GM23338 (cell line): ENCODE measurements at regions not wholly inside any gene's neighbourhood (a gene's known extent, or its start where the extent isn't known, plus 50 kb on each side); places are given as distances from the start of the nearest gene placed in this dataset.

ENCODE experiments used
- ATAC-seq: fragments of 200-7000 bp; cut with Tn5 transposase; 3 replicates; pipeline ENCODE4 v1.9.1; 2020
- DNase-seq: peaks from one replicate; pipeline ENCODE4 v3.0.0-alpha.2; 2015; ENCODE audit warnings: low spot score
- H2AFZ ChIP-seq: fragments of 200-600 bp; sonication (generic); 2 replicates; pipeline ENCODE4 v1.8.0; 2016; ENCODE audit warnings: antibody characterized with exemption, mild to moderate bottlenecking, moderate library complexity
- H3F3A ChIP-seq: fragments of 200-600 bp; sonication (generic); replicated peaks from 2 replicates; pipeline ENCODE4 v1.8.0; 2017; ENCODE audit warnings: antibody characterized with exemption, mixed run types, low read depth
- H3K27ac ChIP-seq: fragments of 200-600 bp; sonication (generic); 2 replicates; pipeline ENCODE4 v1.6.1; 2016; ENCODE audit warnings: low read depth
- H3K27me3 ChIP-seq: fragments of 200-600 bp; sonication (generic); 2 replicates; pipeline ENCODE4 v1.8.0; 2016; ENCODE audit warnings: mild to moderate bottlenecking, mixed run types, moderate library complexity; ENCODE audit not compliant: insufficient read depth
- H3K36me3 ChIP-seq: fragments of 200-600 bp; sonication (generic); 2 replicates; pipeline ENCODE4 v1.8.0; 2016; ENCODE audit warnings: mild to moderate bottlenecking; ENCODE audit not compliant: insufficient read depth
- H3K4me1 ChIP-seq: fragments of 200-600 bp; sonication (generic); 2 replicates; pipeline ENCODE4 v1.8.0; 2016; ENCODE audit warnings: mild to moderate bottlenecking, moderate library complexity; ENCODE audit not compliant: insufficient read depth
- H3K4me2 ChIP-seq: fragments of 200-600 bp; sonication (generic); 2 replicates; pipeline ENCODE4 v1.7.1; 2017; ENCODE audit warnings: mixed run types
- H3K4me3 ChIP-seq: fragments of 200-600 bp; sonication (generic); 2 replicates; pipeline ENCODE4 v1.6.1; 2016; ENCODE audit warnings: mixed run types
- H3K79me2 ChIP-seq: fragments of 200-600 bp; sonication (generic); replicated peaks from 2 replicates; pipeline ENCODE4 v1.8.0; 2017; ENCODE audit warnings: mild to moderate bottlenecking; ENCODE audit not compliant: insufficient read depth
- H3K9me2 ChIP-seq: fragments of 200-600 bp; sonication (generic); 2 replicates; pipeline ENCODE4 v1.8.0; 2017; ENCODE audit not compliant: insufficient read depth
- H4K20me1 ChIP-seq: fragments of 200-600 bp; sonication (generic); replicated peaks from 2 replicates; pipeline ENCODE4 v1.8.0; 2017; ENCODE audit warnings: mild to moderate bottlenecking; ENCODE audit not compliant: insufficient read depth
- H3K27ac Mint-ChIP-seq: 2 replicates; pipeline ENCODE4 v1.8.0; 2020; ENCODE audit warnings: inconsistent platforms, mild to moderate bottlenecking, moderate library complexity, mixed read lengths
- H3K27me3 Mint-ChIP-seq: 3 replicates; pipeline ENCODE4 v1.8.0; 2022; ENCODE audit warnings: low read depth, mild to moderate bottlenecking, moderate library complexity, mixed read lengths, inconsistent platforms; ENCODE audit not compliant: insufficient read depth, poor library complexity
- H3K36me3 Mint-ChIP-seq: 3 replicates; pipeline ENCODE4 v1.8.0; 2021; ENCODE audit warnings: low read depth, mild to moderate bottlenecking, inconsistent platforms, moderate library complexity, mixed read lengths
- H3K4me1 Mint-ChIP-seq: 3 replicates; pipeline ENCODE4 v1.8.0; 2020; ENCODE audit warnings: mild to moderate bottlenecking, inconsistent platforms, mixed read lengths
- H3K4me3 Mint-ChIP-seq: 3 replicates; pipeline ENCODE4 v1.8.0; 2021; ENCODE audit warnings: moderate library complexity, mild to moderate bottlenecking, inconsistent platforms, mixed read lengths
- H3K9me3 Mint-ChIP-seq: 3 replicates; pipeline ENCODE4 v1.8.0; 2020; ENCODE audit warnings: moderate library complexity, mild to moderate bottlenecking, inconsistent platforms, mixed read lengths
- EZH2 ChIP-seq: fragments of 200-600 bp; sonication (generic); IDR thresholded peaks from one replicate; pipeline ENCODE4 v1.8.0; 2017; ENCODE audit warnings: antibody characterized with exemption, mild to moderate bottlenecking, low read depth; ENCODE audit not compliant: unreplicated experiment
- EZH2phosphoT487 ChIP-seq: fragments of 200-600 bp; sonication (generic); IDR thresholded peaks from one replicate; pipeline ENCODE4 v1.8.1; 2018; ENCODE audit warnings: antibody characterized with exemption; ENCODE audit not compliant: unreplicated experiment
- JUNB ChIP-seq: IDR thresholded peaks from one replicate; pipeline ENCODE4 v1.6.1; 2016; ENCODE audit warnings: antibody characterized with exemption; ENCODE audit not compliant: unreplicated experiment
- NANOG ChIP-seq: IDR thresholded peaks from 2 replicates; pipeline ENCODE4 v1.6.1; 2016; ENCODE audit warnings: antibody characterized with exemption, borderline replicate concordance
- POLR2AphosphoS5 ChIP-seq: IDR thresholded peaks from 2 replicates; pipeline ENCODE4 v1.6.1; 2016; ENCODE audit warnings: antibody characterized with exemption, low read depth
- STAT1 ChIP-seq: IDR thresholded peaks from one replicate; pipeline ENCODE4 v1.6.1; 2016; ENCODE audit warnings: antibody characterized with exemption; ENCODE audit not compliant: unreplicated experiment
- TF ChIP-seq, protein P1 (sequence below): fragments of 250-450 bp; sonication (Bioruptor Pico); IDR thresholded peaks from 2 replicates; pipeline ENCODE4 v1.5.0; 2020; ENCODE audit warnings: mild to moderate bottlenecking, moderate library complexity
- TF ChIP-seq, protein P2 (sequence below): IDR thresholded peaks from one replicate; pipeline ENCODE4 v1.6.1; 2018; ENCODE audit warnings: antibody characterized with exemption; ENCODE audit not compliant: unreplicated experiment
- TF ChIP-seq, protein P3 (sequence below), 2 experiments: fragments of 200-600 bp in 1 of 2; sonication (generic) in 1 of 2; conservative IDR thresholded peaks; 2 replicates each; pipeline versions ENCODE4 v1.5.1 to v1.6.1; 2016 to 2017; ENCODE audit warnings: antibody characterized with exemption in 2 of 2, low read depth in 2 of 2, mild to moderate bottlenecking in 2 of 2, moderate library complexity in 1 of 2
- TF ChIP-seq, protein P4 (sequence below): IDR thresholded peaks from 2 replicates; pipeline ENCODE4 v1.6.1; 2016; ENCODE audit warnings: antibody characterized with exemption

DNA sequence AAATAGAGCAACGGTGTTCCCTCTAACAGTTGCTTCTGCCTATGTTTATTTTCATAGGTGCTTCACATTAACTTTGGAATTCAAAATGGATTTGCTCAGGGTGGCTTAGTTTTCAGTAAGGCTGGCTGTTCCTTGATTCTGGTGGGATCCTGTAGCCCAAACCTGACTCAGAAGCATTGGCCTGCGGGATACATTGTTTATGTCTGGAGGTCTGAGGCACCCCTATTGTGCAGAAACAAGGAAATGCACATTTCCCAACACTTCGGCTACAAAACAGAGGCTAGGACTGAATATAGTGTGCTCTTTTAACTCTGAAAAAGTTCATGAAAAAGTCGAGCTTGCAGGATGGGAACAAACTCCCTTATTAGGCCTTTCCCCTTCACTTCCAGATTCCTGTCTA lies 133.8 kb upstream of the F3 start:
- Mint-ChIP-seq H3K4me3 (no peak overlapping the region), H3K27me3 (peaks cover 5% of the 10 kb centered on the region), H3K4me1 (peaks cover 13% of the 10 kb centered on the region), H3K9me3 (no peaks in the 10 kb centered on the region), H3K36me3 (peaks cover 3% of the 10 kb centered on the region; the same call in 1 of the 3 replicates), H3K27ac (no peak overlapping the region)
- H3K36me3 ChIP-seq: no peaks in the 10 kb centered on the region
- peaks cover 17% of the 10 kb centered on the region for H3K9me2 ChIP-seq
- H3K4me3 ChIP-seq: no peak overlapping the region
- H3F3A ChIP-seq: no peaks in the 10 kb centered on the region
- ATAC-seq (no peak), DNase-seq (no peak)
- TF ChIP-seq NANOG: no peak
- H3K27ac ChIP-seq: no peak overlapping the region
- no peaks in the 10 kb centered on the region for H3K79me2 ChIP-seq
- H3K4me2 ChIP-seq: no peak overlapping the region
- H4K20me1 ChIP-seq: no peaks in the 10 kb centered on the region
- no peak overlapping the region for H2AFZ ChIP-seq
- no peaks in the 10 kb centered on the region for H3K27me3 ChIP-seq
- peaks cover 10% of the 10 kb centered on the region; the same call in 1 of the 2 replicates for H3K4me1 ChIP-seq

DNA sequence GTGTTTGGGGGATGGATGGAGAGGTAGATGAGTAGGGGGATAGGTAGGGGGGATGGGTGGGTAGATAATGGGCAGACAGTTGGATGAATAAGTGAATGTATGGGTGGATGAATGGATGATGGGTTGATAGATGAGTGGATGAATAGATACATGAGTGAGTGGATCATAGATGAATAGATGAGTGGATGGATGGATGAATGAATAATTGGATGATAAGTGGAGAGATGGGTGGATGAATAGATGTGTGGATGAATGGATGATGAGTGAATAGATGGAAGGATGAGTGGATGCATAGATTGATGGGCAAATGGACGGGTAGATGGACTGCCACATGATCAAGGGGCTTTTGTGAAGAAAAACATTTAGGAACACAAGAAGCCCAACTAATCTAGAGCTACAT lies 133.3 kb upstream of the F3 start:
- no peaks in the 10 kb centered on the region for H3K9me3 Mint-ChIP-seq
- no peak overlapping the region for H3K4me3 Mint-ChIP-seq
- H3K27ac ChIP-seq: no peak overlapping the region
- no peak for TF ChIP-seq EZH2phosphoT487
- TF ChIP-seq, protein P1, sequence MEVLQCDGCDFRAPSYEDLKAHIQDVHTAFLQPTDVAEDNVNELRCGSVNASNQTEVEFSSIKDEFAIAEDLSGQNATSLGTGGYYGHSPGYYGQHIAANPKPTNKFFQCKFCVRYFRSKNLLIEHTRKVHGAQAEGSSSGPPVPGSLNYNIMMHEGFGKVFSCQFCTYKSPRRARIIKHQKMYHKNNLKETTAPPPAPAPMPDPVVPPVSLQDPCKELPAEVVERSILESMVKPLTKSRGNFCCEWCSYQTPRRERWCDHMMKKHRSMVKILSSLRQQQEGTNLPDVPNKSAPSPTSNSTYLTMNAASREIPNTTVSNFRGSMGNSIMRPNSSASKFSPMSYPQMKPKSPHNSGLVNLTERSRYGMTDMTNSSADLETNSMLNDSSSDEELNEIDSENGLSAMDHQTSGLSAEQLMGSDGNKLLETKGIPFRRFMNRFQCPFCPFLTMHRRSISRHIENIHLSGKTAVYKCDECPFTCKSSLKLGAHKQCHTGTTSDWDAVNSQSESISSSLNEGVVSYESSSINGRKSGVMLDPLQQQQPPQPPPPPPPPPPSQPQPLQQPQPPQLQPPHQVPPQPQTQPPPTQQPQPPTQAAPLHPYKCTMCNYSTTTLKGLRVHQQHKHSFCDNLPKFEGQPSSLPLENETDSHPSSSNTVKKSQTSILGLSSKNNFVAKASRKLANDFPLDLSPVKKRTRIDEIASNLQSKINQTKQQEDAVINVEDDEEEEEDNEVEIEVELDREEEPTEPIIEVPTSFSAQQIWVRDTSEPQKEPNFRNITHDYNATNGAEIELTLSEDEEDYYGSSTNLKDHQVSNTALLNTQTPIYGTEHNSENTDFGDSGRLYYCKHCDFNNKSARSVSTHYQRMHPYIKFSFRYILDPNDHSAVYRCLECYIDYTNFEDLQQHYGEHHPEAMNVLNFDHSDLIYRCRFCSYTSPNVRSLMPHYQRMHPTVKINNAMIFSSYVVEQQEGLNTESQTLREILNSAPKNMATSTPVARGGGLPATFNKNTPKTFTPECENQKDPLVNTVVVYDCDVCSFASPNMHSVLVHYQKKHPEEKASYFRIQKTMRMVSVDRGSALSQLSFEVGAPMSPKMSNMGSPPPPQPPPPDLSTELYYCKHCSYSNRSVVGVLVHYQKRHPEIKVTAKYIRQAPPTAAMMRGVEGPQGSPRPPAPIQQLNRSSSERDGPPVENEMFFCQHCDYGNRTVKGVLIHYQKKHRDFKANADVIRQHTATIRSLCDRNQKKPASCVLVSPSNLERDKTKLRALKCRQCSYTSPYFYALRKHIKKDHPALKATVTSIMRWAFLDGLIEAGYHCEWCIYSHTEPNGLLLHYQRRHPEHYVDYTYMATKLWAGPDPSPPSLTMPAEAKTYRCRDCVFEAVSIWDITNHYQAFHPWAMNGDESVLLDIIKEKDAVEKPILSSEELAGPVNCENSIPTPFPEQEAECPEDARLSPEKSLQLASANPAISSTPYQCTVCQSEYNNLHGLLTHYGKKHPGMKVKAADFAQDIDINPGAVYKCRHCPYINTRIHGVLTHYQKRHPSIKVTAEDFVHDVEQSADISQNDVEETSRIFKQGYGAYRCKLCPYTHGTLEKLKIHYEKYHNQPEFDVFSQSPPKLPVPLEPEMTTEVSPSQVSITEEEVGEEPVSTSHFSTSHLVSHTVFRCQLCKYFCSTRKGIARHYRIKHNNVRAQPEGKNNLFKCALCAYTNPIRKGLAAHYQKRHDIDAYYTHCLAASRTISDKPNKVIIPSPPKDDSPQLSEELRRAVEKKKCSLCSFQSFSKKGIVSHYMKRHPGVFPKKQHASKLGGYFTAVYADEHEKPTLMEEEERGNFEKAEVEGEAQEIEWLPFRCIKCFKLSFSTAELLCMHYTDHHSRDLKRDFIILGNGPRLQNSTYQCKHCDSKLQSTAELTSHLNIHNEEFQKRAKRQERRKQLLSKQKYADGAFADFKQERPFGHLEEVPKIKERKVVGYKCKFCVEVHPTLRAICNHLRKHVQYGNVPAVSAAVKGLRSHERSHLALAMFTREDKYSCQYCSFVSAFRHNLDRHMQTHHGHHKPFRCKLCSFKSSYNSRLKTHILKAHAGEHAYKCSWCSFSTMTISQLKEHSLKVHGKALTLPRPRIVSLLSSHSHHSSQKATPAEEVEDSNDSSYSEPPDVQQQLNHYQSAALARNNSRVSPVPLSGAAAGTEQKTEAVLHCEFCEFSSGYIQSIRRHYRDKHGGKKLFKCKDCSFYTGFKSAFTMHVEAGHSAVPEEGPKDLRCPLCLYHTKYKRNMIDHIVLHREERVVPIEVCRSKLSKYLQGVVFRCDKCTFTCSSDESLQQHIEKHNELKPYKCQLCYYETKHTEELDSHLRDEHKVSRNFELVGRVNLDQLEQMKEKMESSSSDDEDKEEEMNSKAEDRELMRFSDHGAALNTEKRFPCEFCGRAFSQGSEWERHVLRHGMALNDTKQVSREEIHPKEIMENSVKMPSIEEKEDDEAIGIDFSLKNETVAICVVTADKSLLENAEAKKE (CRISPR knock-in tag): no peak
- TF ChIP-seq NANOG: no peak
- no peak for TF ChIP-seq STAT1
- TF ChIP-seq, protein P2, sequence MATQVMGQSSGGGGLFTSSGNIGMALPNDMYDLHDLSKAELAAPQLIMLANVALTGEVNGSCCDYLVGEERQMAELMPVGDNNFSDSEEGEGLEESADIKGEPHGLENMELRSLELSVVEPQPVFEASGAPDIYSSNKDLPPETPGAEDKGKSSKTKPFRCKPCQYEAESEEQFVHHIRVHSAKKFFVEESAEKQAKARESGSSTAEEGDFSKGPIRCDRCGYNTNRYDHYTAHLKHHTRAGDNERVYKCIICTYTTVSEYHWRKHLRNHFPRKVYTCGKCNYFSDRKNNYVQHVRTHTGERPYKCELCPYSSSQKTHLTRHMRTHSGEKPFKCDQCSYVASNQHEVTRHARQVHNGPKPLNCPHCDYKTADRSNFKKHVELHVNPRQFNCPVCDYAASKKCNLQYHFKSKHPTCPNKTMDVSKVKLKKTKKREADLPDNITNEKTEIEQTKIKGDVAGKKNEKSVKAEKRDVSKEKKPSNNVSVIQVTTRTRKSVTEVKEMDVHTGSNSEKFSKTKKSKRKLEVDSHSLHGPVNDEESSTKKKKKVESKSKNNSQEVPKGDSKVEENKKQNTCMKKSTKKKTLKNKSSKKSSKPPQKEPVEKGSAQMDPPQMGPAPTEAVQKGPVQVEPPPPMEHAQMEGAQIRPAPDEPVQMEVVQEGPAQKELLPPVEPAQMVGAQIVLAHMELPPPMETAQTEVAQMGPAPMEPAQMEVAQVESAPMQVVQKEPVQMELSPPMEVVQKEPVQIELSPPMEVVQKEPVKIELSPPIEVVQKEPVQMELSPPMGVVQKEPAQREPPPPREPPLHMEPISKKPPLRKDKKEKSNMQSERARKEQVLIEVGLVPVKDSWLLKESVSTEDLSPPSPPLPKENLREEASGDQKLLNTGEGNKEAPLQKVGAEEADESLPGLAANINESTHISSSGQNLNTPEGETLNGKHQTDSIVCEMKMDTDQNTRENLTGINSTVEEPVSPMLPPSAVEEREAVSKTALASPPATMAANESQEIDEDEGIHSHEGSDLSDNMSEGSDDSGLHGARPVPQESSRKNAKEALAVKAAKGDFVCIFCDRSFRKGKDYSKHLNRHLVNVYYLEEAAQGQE: no peak
- TF ChIP-seq, protein P3, sequence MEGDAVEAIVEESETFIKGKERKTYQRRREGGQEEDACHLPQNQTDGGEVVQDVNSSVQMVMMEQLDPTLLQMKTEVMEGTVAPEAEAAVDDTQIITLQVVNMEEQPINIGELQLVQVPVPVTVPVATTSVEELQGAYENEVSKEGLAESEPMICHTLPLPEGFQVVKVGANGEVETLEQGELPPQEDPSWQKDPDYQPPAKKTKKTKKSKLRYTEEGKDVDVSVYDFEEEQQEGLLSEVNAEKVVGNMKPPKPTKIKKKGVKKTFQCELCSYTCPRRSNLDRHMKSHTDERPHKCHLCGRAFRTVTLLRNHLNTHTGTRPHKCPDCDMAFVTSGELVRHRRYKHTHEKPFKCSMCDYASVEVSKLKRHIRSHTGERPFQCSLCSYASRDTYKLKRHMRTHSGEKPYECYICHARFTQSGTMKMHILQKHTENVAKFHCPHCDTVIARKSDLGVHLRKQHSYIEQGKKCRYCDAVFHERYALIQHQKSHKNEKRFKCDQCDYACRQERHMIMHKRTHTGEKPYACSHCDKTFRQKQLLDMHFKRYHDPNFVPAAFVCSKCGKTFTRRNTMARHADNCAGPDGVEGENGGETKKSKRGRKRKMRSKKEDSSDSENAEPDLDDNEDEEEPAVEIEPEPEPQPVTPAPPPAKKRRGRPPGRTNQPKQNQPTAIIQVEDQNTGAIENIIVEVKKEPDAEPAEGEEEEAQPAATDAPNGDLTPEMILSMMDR (conservative IDR thresholded peaks at IDR 0.05; ENCODE audit: low read depth in 2 of 2): no peak
- TF ChIP-seq, protein P4, sequence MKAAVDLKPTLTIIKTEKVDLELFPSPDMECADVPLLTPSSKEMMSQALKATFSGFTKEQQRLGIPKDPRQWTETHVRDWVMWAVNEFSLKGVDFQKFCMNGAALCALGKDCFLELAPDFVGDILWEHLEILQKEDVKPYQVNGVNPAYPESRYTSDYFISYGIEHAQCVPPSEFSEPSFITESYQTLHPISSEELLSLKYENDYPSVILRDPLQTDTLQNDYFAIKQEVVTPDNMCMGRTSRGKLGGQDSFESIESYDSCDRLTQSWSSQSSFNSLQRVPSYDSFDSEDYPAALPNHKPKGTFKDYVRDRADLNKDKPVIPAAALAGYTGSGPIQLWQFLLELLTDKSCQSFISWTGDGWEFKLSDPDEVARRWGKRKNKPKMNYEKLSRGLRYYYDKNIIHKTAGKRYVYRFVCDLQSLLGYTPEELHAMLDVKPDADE: no peak
- no peak for TF ChIP-seq EZH2
- TF ChIP-seq POLR2AphosphoS5: no peak
- TF ChIP-seq JUNB: no peak

More for the DNA sequence above, 133.3 kb upstream of the F3 start:
- no peak overlapping the region for H3K4me2 ChIP-seq
- no peak for DNase-seq
- H3K4me3 ChIP-seq: no peak overlapping the region
- peaks cover 14% of the 10 kb centered on the region for H3K4me1 Mint-ChIP-seq
- H4K20me1 ChIP-seq: no peaks in the 10 kb centered on the region
- no peaks in the 10 kb centered on the region for H3F3A ChIP-seq
- H3K36me3 Mint-ChIP-seq: peaks cover 3% of the 10 kb centered on the region; the same call in 1 of the 3 replicates
- no peak overlapping the region for H2AFZ ChIP-seq
- H3K27ac Mint-ChIP-seq: no peak overlapping the region
- H3K27me3 ChIP-seq: no peaks in the 10 kb centered on the region
- H3K79me2 ChIP-seq: no peaks in the 10 kb centered on the region
- no peak for ATAC-seq
- H3K36me3 ChIP-seq: no peaks in the 10 kb centered on the region
- peaks cover 10% of the 10 kb centered on the region; the same call in 1 of the 2 replicates for H3K4me1 ChIP-seq
- peaks cover 17% of the 10 kb centered on the region for H3K9me2 ChIP-seq
- H3K27me3 Mint-ChIP-seq: peaks cover 5% of the 10 kb centered on the region
